NCI-H774 (cell line): ENCODE measurements at regions not wholly inside any gene's neighbourhood (a gene's known extent, or its start where the extent isn't known, plus 50 kb on each side); places are given as distances from the start of the nearest gene placed in this dataset.

Experiments used
- DNase-seq: peaks from one replicate; lab custom pipeline; 2025; lab: John Stamatoyannopoulos, UW

- DNase-seq = no peak
These were observed 235.4 kb downstream of the EBLN2 start for GRCh38 chr3:73296859-73297258.

GRCh38 chr3:73298243-73299183 lies 237.1 kb downstream of the EBLN2 start:
- peak; percentile 7 for DNase-seq

GRCh38 chr3:73299184-73299691 lies 237.8 kb downstream of the EBLN2 start:
- no peak for DNase-seq

GRCh38 chr3:73314151-73314951 lies 252.9 kb downstream of the EBLN2 start:
- DNase-seq = no peak

- DNase-seq = no peak
These were observed 254.2 kb downstream of the EBLN2 start for GRCh38 chr3:73315706-73316105.

GRCh38 chr3:73319179-73319769 lies 257.8 kb downstream of the EBLN2 start:
- DNase-seq = no peak

GRCh38 chr3:73321286-73321999 lies 260.0 kb downstream of the EBLN2 start:
- DNase-seq = no peak

- no peak for DNase-seq
These were observed 263.0 kb downstream of the EBLN2 start for GRCh38 chr3:73324203-73325155.

- DNase-seq = no peak
These were observed 264.9 kb downstream of the EBLN2 start for GRCh38 chr3:73326396-73326795.

GRCh38 chr3:73327052-73327451 lies 265.6 kb downstream of the EBLN2 start:
- no peak for DNase-seq
